H1 (cell line): ENCODE measurements at regions not wholly inside any gene's neighbourhood (a gene's known extent, or its start where the extent isn't known, plus 50 kb on each side); places are given as distances from the start of the nearest gene placed in this dataset.

Experiments used
- CTCF ChIA-PET: fragments of 300-600 bp; sonication (Branson Sonifier 250); formaldehyde crosslinking; loops from one replicate; lab custom pipeline; 2021; ENCODE audit not compliant: partially characterized antibody; lab: Charles Lee
- POLR2A ChIA-PET: fragments of 300-600 bp; sonication (Branson Sonifier 250); formaldehyde crosslinking; loops from one replicate; lab custom pipeline; 2021; ENCODE audit warnings: inconsistent platforms; ENCODE audit not compliant: partially characterized antibody; lab: Charles Lee
- DNase-seq, 2 experiments: peaks; one replicate each; pipeline versions ENCODE4 v3.0.0 to v3.0.0-alpha.2; 2010 to 2022; ENCODE audit warnings: low spot score in 2 of 2, low read depth in 1 of 2, mixed read lengths in 1 of 2
- FAIRE-seq: peaks from 2 replicates; lab custom pipeline; 2011; peaks lifted over from hg19 to GRCh38; lab: Jason Lieb, UNC
- H2AFZ ChIP-seq: 2 replicates; pipeline ENCODE4 v1.8.1; 2012; ENCODE audit warnings: low read length, inconsistent platforms
- H2AK5ac ChIP-seq: 2 replicates; pipeline ENCODE4 v1.6.1; 2013; ENCODE audit warnings: low read depth, low read length
- H2BK120ac ChIP-seq: replicated peaks from 2 replicates; pipeline ENCODE3; 2013; ENCODE audit warnings: low read depth, low read length, inconsistent platforms
- H2BK12ac ChIP-seq: 2 replicates; pipeline ENCODE4 v1.6.1; 2013; ENCODE audit warnings: low read depth, low read length
- H2BK15ac ChIP-seq: 2 replicates; pipeline ENCODE4 v1.6.1; 2013; ENCODE audit warnings: low read length
- H2BK20ac ChIP-seq: 2 replicates; pipeline ENCODE4 v1.6.1; 2013; ENCODE audit warnings: low read length
- H2BK5ac ChIP-seq: 2 replicates; pipeline ENCODE4 v1.6.1; 2013; ENCODE audit warnings: low read depth, low read length
- H3K14ac ChIP-seq: 2 replicates; pipeline ENCODE4 v1.6.1; 2013; ENCODE audit warnings: inconsistent platforms; ENCODE audit not compliant: insufficient read length
- H3K18ac ChIP-seq: 2 replicates; pipeline ENCODE4 v1.6.1; 2013; ENCODE audit warnings: low read length; ENCODE audit errors: extremely low read depth
- H3K23ac ChIP-seq: 2 replicates; pipeline ENCODE4 v1.6.1; 2013; ENCODE audit warnings: inconsistent platforms; ENCODE audit not compliant: insufficient read length
- H3K23me2 ChIP-seq: 2 replicates; pipeline ENCODE4 v1.6.1; 2013; ENCODE audit warnings: low read depth, low read length
- H3K27ac ChIP-seq: 2 replicates; pipeline ENCODE4 v1.6.1; 2011; ENCODE audit warnings: low read depth, low read length, inconsistent platforms
- H3K27me3 ChIP-seq, 4 experiments: replicated peaks in 1 of 4; 1 replicate in 1 of 4; 2 replicates in 3 of 4; pipeline versions ENCODE4 v1.6.1 to v1.8.1; 2011 to 2013; ENCODE audit warnings: low read length in 3 of 4, mild to moderate bottlenecking in 3 of 4, inconsistent platforms in 2 of 4, mixed read lengths in 2 of 4, moderate library complexity in 1 of 4; ENCODE audit not compliant: control insufficient read depth in 3 of 4, insufficient read depth in 3 of 4; ENCODE audit errors: extremely low read depth in 1 of 4
- H3K36me3 ChIP-seq, 4 experiments: 2 replicates each; pipeline versions ENCODE4 v1.6.1 to v1.8.1; 2011 to 2013; ENCODE audit warnings: mild to moderate bottlenecking in 4 of 4, low read length in 3 of 4, moderate library complexity in 2 of 4, control low read depth in 1 of 4, inconsistent platforms in 1 of 4; ENCODE audit not compliant: insufficient read depth in 4 of 4, control insufficient read depth in 2 of 4
- H3K4ac ChIP-seq: replicated peaks from 2 replicates; pipeline ENCODE3; 2013; ENCODE audit warnings: low read length, low read depth, mixed read lengths, inconsistent platforms; ENCODE audit not compliant: insufficient read length
- H3K4me1 ChIP-seq, 4 experiments: replicated peaks in 1 of 4; 1 replicate in 1 of 4; 2 replicates in 3 of 4; pipeline versions ENCODE4 v1.6.1 to v1.8.1; 2011 to 2013; ENCODE audit warnings: low read length in 3 of 4, inconsistent platforms in 2 of 4, mixed read lengths in 1 of 4; ENCODE audit not compliant: insufficient read depth in 4 of 4, control insufficient read depth in 3 of 4
- H3K4me2 ChIP-seq, 2 experiments: 2 replicates each; pipeline versions ENCODE4 v1.6.1 to v1.8.1; 2011 to 2013; ENCODE audit warnings: low read depth in 2 of 2, low read length in 2 of 2, control low read depth in 1 of 2, inconsistent platforms in 1 of 2, mild to moderate bottlenecking in 1 of 2; ENCODE audit not compliant: insufficient read depth in 1 of 2
- H3K4me3 ChIP-seq, 4 experiments: fragments of 200-600, 300-600 bp in 1 of 4; sonication (generic), shearing (Covaris generic), sonication (Bioruptor Twin) in 1 of 4; 2 replicates each; pipeline versions ENCODE4 v1.5.1 to v1.8.1; 2011 to 2016; ENCODE audit warnings: low read length in 4 of 4, low read depth in 3 of 4, control low read depth in 2 of 4, inconsistent platforms in 2 of 4, mild to moderate bottlenecking in 2 of 4, mixed read lengths in 1 of 4, moderate library complexity in 1 of 4; ENCODE audit not compliant: insufficient read depth in 2 of 4; ENCODE audit errors: extremely low read depth in 1 of 4
- H3K56ac ChIP-seq: replicated peaks from 2 replicates; pipeline ENCODE3; 2013; ENCODE audit warnings: low read depth, mild to moderate bottlenecking, mixed read lengths, low read length, inconsistent platforms; ENCODE audit not compliant: insufficient read length
- H3K79me1 ChIP-seq: 2 replicates; pipeline ENCODE4 v1.6.1; 2013; ENCODE audit warnings: low read depth, low read length, control low read depth
- H3K79me2 ChIP-seq, 2 experiments: 2 replicates each; pipeline versions ENCODE4 v1.6.1 to v1.8.1; 2012 to 2013; ENCODE audit warnings: low read length in 2 of 2, mild to moderate bottlenecking in 2 of 2, inconsistent platforms in 1 of 2; ENCODE audit not compliant: insufficient read depth in 2 of 2, control insufficient read depth in 1 of 2
- H3K9ac ChIP-seq, 4 experiments: replicated peaks in 1 of 4; 1 replicate in 1 of 4; 2 replicates in 3 of 4; pipeline versions ENCODE4 v1.6.1 to v1.8.1; 2011 to 2013; ENCODE audit warnings: low read depth in 3 of 4, low read length in 3 of 4, control low read depth in 2 of 4, mild to moderate bottlenecking in 2 of 4, moderate library complexity in 2 of 4, inconsistent platforms in 1 of 4; ENCODE audit errors: extremely low read depth in 1 of 4
- H3K9me3 ChIP-seq, 2 experiments: 2 replicates each; pipeline versions ENCODE4 v1.6.1 to v1.8.1; 2012 to 2013; ENCODE audit warnings: mild to moderate bottlenecking in 2 of 2, moderate library complexity in 2 of 2, control low read depth in 1 of 2, inconsistent platforms in 1 of 2, low read depth in 1 of 2, low read length in 1 of 2, mixed read lengths in 1 of 2; ENCODE audit not compliant: insufficient read depth in 2 of 2
- H4K20me1 ChIP-seq, 2 experiments: replicated peaks in 1 of 2; 2 replicates each; pipeline versions ENCODE3 to v1.8.1; 2011 to 2013; ENCODE audit warnings: inconsistent platforms in 2 of 2, low read length in 2 of 2, mild to moderate bottlenecking in 1 of 2; ENCODE audit not compliant: insufficient read depth in 2 of 2, control insufficient read depth in 1 of 2
- H4K5ac ChIP-seq: 2 replicates; pipeline ENCODE4 v1.6.1; 2013; ENCODE audit warnings: low read length, low read depth, mixed read lengths, inconsistent platforms; ENCODE audit not compliant: insufficient read length
- H4K8ac ChIP-seq: 2 replicates; pipeline ENCODE4 v1.8.0; 2013; ENCODE audit warnings: mild to moderate bottlenecking, moderate library complexity, low read length, inconsistent platforms; ENCODE audit not compliant: insufficient read depth; ENCODE audit errors: extremely low read depth
- H4K91ac ChIP-seq: replicated peaks from 2 replicates; pipeline ENCODE3; 2013; ENCODE audit warnings: low read length, mixed read lengths, inconsistent platforms; ENCODE audit not compliant: insufficient read length
- WGBS, 2 experiments: shearing (Covaris generic) in 1 of 2; methylation state at CpG; one replicate each; pipeline versions ENCODE4 v1.1.6 to v1.1.7; 2013 to 2015; ENCODE audit warnings: low lambda C conversion rate in 2 of 2, mixed read lengths in 2 of 2, inconsistent platforms in 1 of 2, low coverage in 1 of 2, missing lambda C conversion rate in 1 of 2; ENCODE audit not compliant: insufficient replicate concordance in 2 of 2, insufficient coverage in 1 of 2, insufficient read length in 1 of 2; ENCODE audit errors: extremely low coverage in 1 of 2, missing lambda C conversion rate in 1 of 2; 5-methylcytosine and 5-hydroxymethylcytosine counted together

DNA sequence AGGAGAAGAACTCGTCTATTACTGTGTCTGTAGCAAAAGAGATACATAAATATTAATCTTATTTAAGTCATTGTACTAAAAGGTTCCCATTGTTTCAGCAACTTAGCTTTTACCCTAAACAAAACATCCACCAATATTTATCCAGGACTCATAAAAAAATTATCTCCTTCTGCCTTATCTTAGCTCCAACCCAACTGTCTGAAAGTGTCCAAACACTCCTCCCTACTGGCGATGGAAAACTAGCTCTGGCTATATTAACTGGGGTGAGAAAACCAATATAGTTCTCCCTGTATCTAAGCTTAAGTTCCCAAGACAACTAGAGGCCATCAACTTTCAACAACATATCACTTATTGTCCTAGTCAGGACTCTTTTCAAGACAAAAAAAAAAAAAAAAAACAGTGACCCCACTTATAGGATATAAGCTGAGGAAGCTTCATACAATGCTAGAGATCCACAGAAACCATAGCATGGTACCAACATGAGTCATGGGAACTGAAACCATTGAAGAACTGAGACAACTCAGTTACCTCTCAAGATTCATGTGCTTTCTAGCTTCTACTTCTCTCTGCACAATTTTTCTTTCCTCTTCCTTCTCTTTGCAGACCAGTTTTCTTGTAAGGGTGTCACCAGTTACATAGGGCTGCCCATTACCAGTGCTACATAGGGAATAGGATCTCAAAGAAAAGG lies 150.7 kb upstream of the RASA1 start:
- FAIRE-seq (no peak), DNase-seq (no peak)
- Histone ChIP-seq H3K79me2 (no peaks in the 10 kb centered on the region), H3K56ac (no peak overlapping the region), H4K91ac (no peak overlapping the region), H2BK120ac (no peak overlapping the region), H3K23me2 (peaks cover 2% of the 10 kb centered on the region; the same call in 1 of the 2 replicates), H3K4me1 (no peaks in the 10 kb centered on the region), H3K23ac (no peak overlapping the region), H3K36me3 (no peaks in the 10 kb centered on the region), H3K79me1 (no peaks in the 10 kb centered on the region), H4K5ac (no peak overlapping the region), H3K4me2 (no peak overlapping the region), H4K20me1 (no peaks in the 10 kb centered on the region), H3K27me3 (no peaks in the 10 kb centered on the region), H3K9me3 (no peaks in the 10 kb centered on the region), H3K18ac (no peak overlapping the region), H2BK15ac (no peak overlapping the region), H2BK5ac (no peak overlapping the region), H4K8ac (no peak overlapping the region), H2AK5ac (no peak overlapping the region), H3K27ac (no peak overlapping the region), H3K9ac (no peak overlapping the region), H3K4me3 (no peak overlapping the region), H3K4ac (no peak overlapping the region), H2BK12ac (no peak overlapping the region), H2BK20ac (no peak overlapping the region), H2AFZ (no peak overlapping the region), H3K14ac (no peak overlapping the region)
- CTCF ChIA-PET, result interaction anchor here (1.4 kb wide), 1 partner anchor 22 kb away, joined by 3 read pairs; no protein-coding TSS in a partner anchor
- POLR2A ChIA-PET, result no interaction called here
- WGBS, 2 experiments, result 96% methylated on average over 2 of the region's 2 CpGs; no CpG with 5 or more reads in 1 of the 2 experiments
